Keratinocyte (primary cell): ENCODE measurements at regions not wholly inside any gene's neighbourhood (a gene's known extent, or its start where the extent isn't known, plus 50 kb on each side); places are given as distances from the start of the nearest gene placed in this dataset.

Experiments
- CTCF ChIP-seq, 3 experiments: IDR thresholded peaks in 1 of 3; conservative IDR thresholded peaks in 1 of 3; optimal IDR thresholded peaks in 1 of 3; 2 replicates in 2 of 3; 3 replicates in 1 of 3; pipeline versions ENCODE3 to v1.5.1; 2011; ENCODE audit warnings: low read length in 3 of 3, mild to moderate bottlenecking in 3 of 3, moderate library complexity in 2 of 3, control low read depth in 1 of 3, inconsistent platforms in 1 of 3; ENCODE audit not compliant: insufficient read depth in 2 of 3; ENCODE audit errors: extremely low read depth in 1 of 3
- EZH2 ChIP-seq: IDR thresholded peaks from one replicate; pipeline ENCODE4 v1.6.1; 2012; ENCODE audit warnings: inconsistent platforms, mild to moderate bottlenecking, low read length, moderate library complexity

GRCh38 chrX:22803353-22803752 is 196.4 kb upstream of the DDX53 start:
- TF ChIP-seq CTCF (optimal IDR thresholded peaks at IDR 0.05 in 1 of 3, IDR thresholded peaks at IDR 0.05 in 1 of 3, conservative IDR thresholded peaks at IDR 0.05 in 1 of 3; ENCODE audit: extremely low read depth in 1 of 3, insufficient read depth in 2 of 3, low read length in 3 of 3) = no peak
- TF ChIP-seq EZH2 = no peak
